Dermis microvascular lymphatic vessel endothelial cell (primary cell): ENCODE measurements at regions not wholly inside any gene's neighbourhood (a gene's known extent, or its start where the extent isn't known, plus 50 kb on each side); places are given as distances from the start of the nearest gene placed in this dataset.

Experiments
- DNase-seq, 2 donors: peaks; one replicate each; pipeline versions ENCODE4 v3.0.0 to v3.0.0-alpha.2; 2010; ENCODE audit warnings: low read depth in 2 of 2

DNA sequence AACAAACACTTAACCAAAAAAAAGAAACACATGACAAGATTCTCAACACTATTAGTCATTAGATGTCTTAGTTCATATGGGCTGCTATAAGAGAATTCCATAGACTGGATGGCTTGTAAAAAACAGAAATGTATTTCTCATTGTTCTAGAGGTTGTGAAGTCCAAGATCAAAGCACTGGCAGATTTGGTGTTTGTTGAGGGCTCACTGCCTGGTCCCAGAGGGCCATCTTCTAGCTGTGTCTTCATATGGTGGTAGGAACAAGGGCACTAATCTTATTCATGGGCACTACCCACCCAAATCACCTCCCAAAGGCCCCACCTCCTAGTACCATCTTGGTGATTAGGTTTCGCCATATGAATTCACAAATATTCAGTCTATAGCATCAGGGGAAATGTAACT lies 162.5 kb upstream of the SDK2 start:
- no peak for DNase-seq

DNA sequence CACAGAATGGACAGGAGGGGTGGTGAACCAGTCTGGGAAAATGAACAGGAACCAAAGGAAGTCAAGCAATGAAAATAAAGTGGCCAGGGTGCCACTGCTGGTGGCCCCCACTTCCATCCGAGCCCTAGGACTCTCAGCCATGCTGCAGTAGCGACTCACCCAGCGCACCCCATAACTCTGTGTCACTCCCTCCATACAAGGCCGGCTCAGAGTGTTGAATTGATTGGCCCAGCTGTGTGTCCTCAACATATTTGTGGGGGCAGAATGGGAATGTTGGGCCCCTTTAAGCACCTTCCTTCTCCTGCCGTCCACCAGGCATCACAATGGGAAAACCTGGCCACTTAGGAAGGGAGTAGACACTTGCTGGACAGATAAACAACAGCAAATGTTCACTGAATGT lies 169.0 kb upstream of the SDK2 start:
- no peak for DNase-seq

DNA sequence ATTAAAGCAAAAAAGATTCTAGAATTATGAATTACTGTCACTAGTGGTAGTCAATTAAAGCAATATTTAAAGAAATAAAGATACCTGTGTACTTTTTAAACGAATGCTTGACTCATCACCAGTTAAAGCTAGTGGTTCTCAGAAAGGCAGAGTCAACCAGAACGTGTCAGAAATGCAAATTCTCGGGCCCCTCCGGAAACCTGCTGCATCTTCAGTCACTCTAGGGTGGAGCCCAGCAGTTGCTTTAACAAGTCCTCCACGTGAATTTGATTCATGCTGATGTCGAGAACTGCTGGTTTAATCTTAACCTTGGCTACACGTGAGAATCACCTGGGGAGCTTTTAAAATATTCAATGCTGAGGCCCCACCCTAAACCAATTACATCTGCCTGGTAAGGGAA lies 169.8 kb upstream of the SDK2 start:
- DNase-seq: no peak

DNA sequence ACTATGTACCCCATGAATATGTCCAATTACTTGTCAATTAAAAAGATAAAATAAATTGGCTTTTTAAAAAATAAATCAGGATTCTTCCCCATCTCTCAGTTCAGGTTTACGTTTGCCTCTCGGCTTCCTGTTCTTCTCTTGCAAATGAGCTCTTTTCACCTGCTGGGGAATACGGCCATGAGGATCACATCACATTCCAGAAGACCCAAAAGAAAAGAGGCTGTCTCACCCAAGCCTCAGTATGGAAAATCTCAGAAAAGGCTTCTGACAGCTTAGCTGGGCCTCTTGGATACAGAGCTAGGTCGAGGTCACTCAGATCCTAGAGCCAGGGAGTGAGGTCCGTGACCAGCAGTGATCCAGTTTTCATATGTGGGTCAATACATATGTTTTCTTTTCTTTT lies 171.2 kb upstream of the SDK2 start:
- DNase-seq: no peak

DNA sequence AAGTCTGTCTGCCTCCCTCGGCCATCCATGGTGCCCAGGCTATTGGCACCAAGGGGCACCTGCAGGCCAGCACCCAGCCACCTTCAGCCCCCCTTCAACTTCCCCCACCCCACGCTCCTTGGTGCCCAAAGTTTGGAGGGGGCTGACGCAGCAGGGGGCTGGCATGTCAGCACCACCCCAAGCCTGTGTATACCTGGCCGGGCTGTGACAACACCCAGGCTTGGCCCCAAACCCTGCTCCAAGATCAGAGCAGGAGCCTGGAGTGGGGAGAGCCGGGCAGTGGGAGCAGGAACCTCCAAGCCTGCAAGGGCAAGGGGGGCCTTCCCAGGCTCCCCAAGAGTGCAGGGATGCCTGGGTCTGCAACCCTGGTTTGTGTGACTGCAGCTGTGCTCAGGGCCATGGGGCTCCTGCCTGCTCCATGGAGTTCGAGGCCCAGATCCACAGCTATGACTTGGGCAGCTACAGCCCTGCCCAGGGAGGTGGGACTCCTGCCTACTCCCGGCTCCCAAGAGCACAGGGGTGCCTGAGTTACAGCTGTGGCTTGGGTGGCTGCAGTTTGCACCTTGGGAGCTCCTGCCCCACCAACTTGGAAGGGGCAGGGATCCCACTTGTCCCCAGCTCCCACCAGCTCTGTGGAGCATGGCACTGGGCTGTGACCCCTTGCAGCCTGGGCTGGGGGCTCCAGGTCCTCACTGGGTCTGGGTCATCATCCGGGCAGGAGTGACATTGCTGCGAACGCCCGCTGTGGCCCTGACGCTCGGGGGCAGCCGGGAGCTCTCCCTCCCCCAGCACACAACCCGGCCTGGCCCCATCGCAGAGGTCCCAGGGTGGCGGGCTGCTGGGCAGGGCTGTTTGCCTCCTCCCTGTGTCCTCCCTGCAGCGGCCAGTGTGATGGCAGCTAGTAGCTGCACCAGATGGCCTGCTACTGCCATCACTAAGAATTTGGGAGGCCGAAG lies 175.5 kb upstream of the SDK2 start:
- DNase-seq: no peak

DNA sequence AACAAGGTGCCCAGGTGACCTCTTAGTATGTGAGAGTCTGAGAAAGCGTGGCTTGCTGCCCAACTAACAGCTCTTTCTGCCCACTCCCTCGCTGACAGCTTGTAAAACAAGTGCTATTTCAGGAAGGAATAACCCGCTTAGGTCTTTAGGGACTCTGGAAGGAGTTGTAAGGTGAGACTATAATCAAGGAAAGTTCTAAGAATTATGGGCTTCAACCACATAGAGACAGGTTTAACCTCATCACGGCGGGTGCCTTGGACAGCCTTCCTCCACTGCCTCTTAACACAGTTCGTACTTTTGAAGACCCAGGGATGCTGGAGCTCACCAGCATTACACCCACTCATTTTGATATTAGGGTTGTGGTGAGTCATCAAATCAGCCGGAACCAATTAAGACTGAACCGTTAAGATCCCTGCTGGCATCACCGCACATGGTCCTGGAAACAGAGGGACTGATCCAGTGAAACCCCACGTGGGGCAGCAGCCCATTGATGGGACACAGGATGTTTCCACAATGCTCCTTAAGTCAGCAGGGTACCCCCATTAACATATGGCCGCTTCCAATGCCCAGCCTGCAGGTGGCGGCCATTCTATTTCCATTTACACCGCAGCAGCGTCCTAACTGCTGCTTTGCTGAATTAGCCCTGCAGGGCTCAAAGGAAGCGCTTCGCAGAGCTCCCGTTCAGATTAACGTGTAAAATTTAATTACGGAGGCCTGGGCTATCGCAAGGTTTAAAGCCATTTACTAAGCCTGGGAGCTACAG lies 176.6 kb upstream of the SDK2 start:
- DNase-seq: no peak

DNA sequence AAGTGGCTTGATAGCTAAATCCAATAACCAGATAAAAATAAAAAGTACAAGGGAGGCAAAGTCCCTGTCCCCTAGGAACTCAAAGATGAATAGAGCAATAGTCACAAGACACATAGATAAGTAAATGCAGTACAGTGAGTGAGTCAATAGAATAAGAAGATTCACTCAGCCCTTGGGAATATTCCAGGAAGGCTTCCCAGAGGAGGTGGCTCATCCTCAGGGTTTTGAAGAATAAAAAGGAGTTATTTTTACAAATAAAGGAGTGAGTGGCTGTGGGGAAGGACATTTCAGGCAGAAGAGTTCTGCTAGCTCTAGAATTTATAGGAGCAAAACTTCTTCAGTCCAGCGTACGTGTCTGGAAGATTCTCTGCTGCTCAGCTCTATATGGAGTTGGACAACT lies 177.4 kb upstream of the SDK2 start:
- no peak for DNase-seq

DNA sequence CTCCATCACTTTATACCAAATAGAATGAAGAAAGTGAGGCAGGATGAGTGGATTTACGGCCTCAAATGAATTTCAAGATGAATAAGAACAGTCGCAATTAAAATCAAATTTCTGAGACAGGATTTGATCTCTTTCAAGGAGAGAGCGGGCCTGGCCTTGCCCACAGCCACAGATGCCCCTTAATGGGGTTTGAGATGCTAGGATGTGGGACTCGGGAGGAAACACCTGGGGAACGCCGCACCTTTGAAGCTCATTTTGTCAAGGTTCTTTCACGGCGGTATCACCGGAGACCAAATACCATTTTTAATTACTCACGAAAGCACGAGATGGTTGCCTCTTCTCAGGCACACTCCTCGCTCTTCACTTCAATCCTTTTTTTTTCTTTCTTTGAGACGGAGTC lies 178.1 kb upstream of the SDK2 start:
- DNase-seq: no peak

DNA sequence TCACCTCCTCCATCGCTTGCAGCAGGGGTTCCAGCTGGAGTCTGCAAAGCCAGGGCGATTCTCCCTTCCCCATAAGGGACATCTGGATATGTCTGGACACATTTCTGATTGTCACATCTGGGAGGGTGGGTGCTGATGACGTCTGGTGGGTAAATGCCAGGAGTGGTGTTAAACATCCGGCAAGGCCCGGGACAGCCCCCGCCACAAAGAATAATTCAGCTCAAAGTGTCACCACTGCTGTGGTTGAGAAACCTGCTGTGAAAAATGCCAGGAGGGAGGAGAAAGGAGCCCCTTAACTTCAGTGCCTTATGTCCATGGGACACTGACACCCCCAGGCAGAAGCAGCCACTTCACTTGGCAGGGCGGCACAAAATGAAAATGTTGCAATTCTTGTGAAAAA lies 179.4 kb upstream of the SDK2 start:
- no peak for DNase-seq

DNA sequence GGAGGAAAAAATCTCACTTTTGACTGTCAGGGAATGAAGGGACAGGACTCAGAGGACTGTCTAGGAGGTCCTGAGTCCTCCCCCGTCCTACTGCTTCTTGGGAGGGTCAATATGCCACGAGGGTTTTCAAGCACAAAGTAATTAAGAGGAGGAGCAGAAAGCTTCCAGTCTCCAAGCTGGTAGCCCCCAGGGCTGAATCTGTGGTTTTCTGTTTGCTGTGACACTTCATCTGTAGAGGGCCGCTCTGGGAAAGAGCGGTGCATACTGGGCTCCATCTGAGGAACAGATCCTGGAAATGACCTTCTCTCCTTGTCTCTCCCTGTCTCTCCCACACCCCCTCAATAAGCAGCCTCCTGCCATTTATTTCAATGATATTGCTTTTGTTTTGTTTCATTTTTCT lies 180.1 kb upstream of the SDK2 start:
- no peak for DNase-seq

DNA sequence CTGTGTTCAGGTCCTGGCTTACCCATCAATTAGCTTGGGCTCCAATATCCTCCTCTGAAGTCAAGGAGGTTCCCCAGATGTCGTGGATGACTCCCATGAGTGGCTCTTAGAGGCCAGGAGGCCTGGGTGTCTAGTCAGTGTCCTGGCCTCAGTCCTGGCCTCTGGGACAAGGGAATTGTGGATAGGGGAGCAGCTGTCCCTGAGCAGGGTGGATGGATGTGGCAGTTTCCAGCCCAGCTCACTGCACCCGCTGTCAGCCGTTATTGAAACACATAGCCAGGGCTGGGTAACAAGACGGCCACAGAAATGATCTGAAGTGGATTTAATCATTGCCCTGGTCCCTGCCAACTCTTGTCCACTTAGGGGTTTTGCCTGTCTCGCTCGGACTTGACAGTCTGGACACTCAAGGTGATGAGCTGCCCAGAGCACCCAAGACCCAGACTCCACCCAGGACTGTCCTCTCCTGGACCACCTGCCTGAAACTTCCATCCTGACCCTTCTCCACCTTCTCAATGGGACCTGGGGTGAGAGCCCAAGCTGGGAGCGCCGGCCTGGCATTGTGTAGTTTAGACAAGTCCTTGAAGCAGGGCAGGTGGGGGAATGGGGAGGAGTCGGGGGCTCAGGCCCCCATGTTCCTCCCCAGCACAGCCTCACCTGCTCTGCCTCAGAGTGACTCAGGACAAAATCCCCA lies 182.1 kb upstream of the SDK2 start:
- no peak for DNase-seq

DNA sequence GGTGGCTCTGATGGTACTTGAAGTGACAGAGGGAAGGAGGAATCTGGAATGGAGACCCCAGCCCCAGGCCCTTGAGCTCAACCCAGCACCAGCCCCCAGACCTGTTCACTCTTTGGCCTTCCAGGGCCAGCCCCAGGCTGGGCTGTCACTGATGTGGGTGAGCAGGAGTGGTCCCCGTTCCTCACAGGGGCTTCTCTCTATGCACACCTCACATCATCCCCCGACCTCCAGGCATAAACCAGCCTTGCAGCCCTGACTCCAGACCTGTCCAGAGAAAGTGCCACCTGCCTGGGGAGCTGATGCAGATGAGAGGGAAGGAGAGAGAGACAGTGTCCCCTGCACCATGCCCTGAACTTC lies 182.6 kb upstream of the SDK2 start:
- DNase-seq: no peak

DNA sequence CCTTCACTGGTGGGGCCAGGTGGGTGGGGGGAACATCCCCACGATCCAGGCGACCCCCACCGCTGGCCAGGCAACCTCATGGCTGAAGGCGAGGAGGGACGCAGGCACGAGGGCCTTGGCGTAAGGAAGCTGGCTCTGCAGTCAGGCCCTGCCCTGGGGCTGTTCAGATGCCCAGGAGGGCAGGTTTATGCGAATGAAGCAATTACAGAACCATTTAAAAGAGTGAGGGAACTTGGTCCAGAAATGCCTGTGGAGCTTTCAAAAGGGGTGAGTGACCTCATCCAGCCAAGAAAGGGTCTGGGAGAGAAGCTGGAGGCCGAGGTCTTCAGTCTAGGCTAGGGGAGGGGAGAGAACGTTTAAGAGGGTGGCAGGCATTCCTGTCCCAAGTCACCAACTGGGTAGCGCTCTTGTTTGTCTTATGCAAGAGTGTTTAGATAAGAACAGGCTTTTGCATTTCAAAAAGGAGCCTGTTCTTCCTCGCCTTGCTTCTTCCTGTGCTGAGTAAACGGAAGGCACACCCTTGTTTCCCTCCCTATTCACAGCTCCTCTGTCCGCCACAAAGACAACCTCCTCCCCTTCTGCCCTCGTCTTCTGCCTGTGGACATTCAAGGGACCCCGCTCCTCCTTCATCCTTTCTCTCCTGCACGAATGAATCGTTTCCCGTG lies 183.5 kb upstream of the SDK2 start:
- DNase-seq: no peak

DNA sequence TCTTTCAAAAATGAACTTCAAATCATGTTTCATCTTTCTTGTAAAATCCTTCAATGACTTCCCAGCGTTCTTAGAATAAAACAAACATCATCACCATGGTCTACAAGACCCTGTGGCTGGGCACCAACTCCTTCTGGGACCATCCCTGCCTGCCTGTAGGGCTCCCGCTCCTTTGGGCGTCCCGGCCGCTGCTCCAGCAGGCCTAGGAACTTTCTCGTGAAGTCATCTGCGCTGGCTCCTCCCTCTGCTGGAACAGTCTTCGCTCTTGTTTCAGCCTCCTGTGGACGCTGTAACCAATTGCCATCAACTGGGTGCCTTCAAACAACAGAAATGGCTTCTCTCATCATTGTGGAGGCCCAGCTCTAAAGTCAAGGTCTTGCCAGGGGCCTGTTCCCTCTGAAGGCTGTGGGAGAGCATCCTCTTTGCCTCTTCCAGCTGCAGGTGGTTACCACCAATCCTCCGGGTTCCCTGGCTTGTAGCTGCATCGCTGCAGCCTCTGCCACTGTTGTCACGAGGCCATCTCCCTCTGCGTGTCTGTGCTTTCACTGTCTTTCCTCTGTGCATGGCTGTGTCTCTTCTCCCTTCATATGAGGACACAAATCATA lies 185.5 kb upstream of the SDK2 start:
- DNase-seq: no peak

DNA sequence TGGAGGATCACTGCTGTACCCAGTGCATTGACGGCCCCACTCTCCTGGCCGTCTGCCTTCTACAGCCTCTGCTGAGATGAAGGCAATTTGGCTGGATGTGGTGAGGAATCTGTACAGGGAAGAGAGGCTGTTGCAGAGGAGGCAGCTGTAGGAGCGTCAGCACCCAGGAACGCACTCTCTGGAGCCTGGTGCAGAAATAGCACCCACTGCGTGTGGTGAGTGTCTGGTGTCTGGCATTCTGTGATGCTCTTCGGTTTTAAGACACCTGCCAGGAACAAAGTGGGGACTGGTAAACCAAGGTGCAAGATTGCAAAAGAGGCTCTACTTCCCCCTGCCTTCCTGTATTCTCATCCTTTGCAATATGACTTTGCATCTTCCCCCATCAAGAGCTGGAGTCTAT lies 187.5 kb upstream of the SDK2 start:
- DNase-seq: no peak

DNA sequence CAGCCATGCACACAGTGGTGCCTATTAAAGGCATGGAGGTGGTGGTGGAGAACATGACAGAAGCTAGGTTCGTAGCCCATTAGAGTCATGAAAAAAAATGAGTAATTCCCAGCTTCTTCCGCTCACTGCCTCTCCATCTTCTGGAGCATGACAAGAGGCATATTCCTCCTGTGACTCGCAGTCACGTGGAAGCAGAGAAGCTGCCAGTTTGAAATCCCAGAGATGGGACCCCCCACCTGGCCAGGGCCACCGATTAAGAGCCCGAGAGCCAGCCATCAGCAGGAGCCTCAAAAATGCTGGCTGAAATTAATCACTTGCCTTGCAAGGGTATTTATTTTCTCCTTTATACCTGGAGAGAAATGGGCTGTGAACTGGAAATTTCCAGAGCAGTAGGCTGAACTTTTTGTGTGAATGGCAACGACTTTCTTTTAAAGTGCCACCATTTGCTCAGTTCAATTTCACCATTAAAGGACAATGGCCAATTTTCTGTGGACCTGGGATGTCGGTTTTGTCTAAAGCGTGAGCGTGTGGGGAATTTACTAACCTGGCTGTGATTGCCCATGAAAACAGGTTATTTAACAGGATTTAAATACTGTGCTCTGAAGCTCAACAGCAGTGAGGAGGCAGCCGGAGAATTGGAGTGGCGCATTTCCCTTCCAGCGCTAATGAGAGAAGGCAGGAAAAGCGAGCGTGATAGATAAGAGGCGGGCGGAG lies 189.7 kb upstream of the SDK2 start:
- no peak for DNase-seq

DNA sequence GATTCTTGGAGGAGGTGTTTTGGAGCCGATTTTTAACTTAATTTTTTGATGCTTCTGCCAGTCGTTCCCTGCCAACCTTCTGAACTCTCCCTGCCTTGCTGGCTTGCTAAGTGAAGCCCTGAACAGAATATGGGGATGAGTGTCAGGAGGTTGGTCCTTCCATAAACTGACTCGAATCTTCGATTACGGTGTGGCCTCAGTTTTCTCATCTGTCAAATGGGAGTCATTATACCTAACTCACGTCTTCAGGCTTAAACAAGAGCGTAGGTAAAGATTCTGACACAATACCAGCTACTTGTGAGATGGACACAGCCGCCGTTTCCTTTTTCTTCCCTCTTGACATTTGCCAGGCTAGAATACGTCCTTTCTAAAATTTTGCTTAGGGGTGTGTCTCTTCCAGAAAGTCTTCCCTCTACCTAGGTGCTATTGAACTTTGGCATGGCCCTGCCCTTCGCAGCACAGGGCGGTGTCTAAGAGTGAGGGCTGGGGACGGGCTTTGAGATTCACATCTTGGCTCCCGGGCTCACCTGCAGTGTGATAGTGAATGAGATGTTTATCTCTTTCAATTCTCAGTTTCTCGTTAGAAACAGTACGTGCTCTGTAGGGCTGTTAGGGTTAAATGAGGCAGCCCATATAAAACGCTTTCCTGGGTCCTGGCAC lies 190.6 kb upstream of the SDK2 start:
- DNase-seq: no peak

DNA sequence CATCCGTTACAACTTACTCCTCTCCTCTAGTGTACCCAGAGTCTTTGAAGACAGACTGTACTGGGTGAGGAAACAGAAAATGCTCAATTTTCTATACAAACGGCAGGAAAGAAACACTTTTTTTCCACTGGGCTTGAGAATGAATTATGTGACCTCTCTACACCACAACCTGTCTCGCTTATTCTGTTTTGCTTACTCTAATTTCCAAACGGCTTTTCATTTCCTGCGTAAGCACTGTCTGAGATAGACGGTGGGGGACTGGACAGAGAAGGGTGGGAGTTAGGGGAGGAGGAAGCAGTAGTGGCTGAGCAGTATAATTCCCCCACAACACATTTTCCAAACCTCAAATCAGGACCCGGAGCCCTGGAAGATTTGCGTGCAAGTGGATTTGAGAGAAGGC lies 191.4 kb upstream of the SDK2 start:
- DNase-seq: no peak

DNA sequence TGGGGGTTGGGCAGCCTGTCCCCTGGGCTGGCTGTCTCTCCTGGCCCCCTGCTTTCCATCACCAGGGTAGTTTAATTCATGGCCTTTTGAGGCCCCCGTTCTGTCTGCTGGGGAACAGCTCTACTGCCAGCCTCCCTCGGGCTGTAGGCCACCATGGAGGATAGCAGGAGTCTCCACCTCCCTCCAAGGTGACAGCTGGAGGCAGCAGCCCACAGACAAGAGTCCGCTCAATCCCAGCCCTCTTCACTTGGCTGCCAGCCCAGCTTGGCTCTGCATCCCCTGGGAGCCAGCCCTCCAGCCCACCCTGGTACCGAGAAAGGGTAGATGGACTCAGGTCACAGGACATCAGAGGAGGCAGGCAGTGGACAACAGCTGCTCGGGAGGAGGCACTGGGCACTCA lies 194.6 kb upstream of the SDK2 start:
- no peak for DNase-seq

DNA sequence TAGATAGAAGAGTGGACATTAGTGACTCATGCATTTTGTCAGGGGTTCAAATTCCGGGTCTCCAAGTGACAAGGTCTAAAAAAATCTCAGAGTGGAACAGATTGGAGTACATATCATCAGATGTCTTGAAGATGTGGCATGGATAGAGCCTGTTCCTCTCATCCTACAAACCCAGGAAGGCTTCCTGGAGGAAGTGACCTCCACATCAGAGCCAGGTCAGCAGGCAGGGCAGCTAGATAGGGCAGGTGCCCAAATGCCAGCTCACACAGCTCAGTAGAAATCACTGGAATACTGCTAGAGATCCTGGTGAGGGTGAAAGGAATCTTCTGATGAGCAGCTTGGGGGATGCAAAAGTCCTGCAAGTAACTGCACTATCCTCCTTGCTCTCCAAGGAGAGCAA lies 196.6 kb upstream of the SDK2 start:
- no peak for DNase-seq
